ENCODE measurements at regions not wholly inside any gene's neighbourhood (a gene's known extent, or its start where the extent isn't known, plus 50 kb on each side); places are given as distances from the start of the nearest gene placed in this dataset.

DNA sequence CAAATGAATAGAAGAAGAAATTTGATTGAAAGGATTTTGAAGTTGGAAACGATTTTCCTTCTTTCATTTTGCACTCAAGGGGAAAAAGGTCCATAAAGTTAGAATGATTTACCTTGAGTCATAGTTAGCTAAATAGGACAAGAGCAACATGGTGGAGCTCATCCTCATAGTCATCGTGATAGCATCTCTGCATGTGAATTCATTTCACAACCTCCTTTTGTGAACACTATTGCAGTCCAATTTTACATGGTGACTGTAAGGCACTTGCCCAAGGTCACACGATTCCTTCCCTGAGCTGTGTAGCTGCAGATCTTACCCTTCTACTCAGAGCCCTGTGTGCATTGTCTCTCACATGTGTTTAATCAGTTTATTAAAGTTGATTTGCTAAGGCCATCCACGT, 359.8 kb upstream of the C2CD4B start:
- intact Hi-C loops (cut with micrococcal nuclease; ENCODE audit: unreplicated experiment): no loop called here

GRCh38 chr15:62527387-62527786, 362.3 kb upstream of the C2CD4B start:
- Histone ChIP-seq H3K9me3 (ENCODE audit: low read depth, low read length, poor library complexity, severe bottlenecking) (no peaks in the 10 kb centered on the region), H3K27ac (ENCODE audit: low read depth, low read length, poor library complexity, severe bottlenecking) (no peak overlapping the region), H3K4me3 (ENCODE audit: low read depth, low read length, poor library complexity, severe bottlenecking) (no peak overlapping the region), H3K36me3 (ENCODE audit: insufficient read depth, low read length, poor library complexity, severe bottlenecking) (no peaks in the 10 kb centered on the region), H3K4me1 (ENCODE audit: insufficient read depth, low read length, poor library complexity, severe bottlenecking) (no peaks in the 10 kb centered on the region), H3K27me3 (replicated peaks; ENCODE audit: insufficient read depth, low read depth, low read length, poor library complexity) (no peaks in the 10 kb centered on the region)
- no TSS peak for BruUV-seq (replicated peaks)
- intact Hi-C loops (cut with micrococcal nuclease; ENCODE audit: unreplicated experiment): no loop called here
- TF ChIP-seq EZH2 (IDR thresholded peaks at IDR 0.05; ENCODE audit: borderline replicate concordance, low read depth, low read length, poor library complexity, severe bottlenecking) (no peak), CTCF (conservative IDR thresholded peaks at IDR 0.05; ENCODE audit: low read depth, low read length) (no peak)
- ChIA-PET CTCF (no interaction called here), POLR2A (ENCODE audit: low non-redundant PET) (no interaction called here)
- no peak for DNase-seq (ENCODE audit: low spot score)

More for the DNA sequence above, 359.8 kb upstream of the C2CD4B start:
- Histone ChIP-seq H3K4me3 (ENCODE audit: low read depth, low read length, poor library complexity, severe bottlenecking) (no peak overlapping the region), H3K36me3 (ENCODE audit: insufficient read depth, low read length, poor library complexity, severe bottlenecking) (no peaks in the 10 kb centered on the region), H3K4me1 (ENCODE audit: insufficient read depth, low read length, poor library complexity, severe bottlenecking) (no peaks in the 10 kb centered on the region), H3K27ac (ENCODE audit: low read depth, low read length, poor library complexity, severe bottlenecking) (no peak overlapping the region), H3K27me3 (replicated peaks; ENCODE audit: insufficient read depth, low read depth, low read length, poor library complexity) (no peaks in the 10 kb centered on the region), H3K9me3 (ENCODE audit: low read depth, low read length, poor library complexity, severe bottlenecking) (no peaks in the 10 kb centered on the region)
- ChIA-PET CTCF (no interaction called here), POLR2A (ENCODE audit: low non-redundant PET) (no interaction called here)
- TF ChIP-seq EZH2 (IDR thresholded peaks at IDR 0.05; ENCODE audit: borderline replicate concordance, low read depth, low read length, poor library complexity, severe bottlenecking): no peak
- TF ChIP-seq CTCF (conservative IDR thresholded peaks at IDR 0.05; ENCODE audit: low read depth, low read length): no peak
- BruUV-seq (replicated peaks): no TSS peak
- DNase-seq (ENCODE audit: low spot score): no peak

DNA sequence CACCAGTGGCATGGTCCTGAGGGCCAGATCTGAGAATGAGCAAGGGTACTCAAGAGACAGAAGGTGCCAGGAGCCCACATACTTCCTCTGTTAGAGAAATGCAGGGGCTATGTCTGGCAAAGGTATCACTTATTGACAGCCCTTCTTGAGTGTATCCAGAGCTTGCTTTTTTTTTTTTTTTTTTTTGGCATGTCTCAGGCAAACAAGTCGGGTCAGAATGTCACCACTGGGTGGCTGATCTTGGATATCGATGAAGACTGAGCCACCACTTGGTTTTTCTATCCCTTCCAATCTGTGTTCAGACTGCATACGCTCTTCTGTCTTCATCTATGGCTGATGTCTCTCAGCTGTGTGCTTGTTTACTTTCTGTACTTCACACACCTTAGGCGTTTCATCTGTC, 363.4 kb upstream of the C2CD4B start:
- intact Hi-C loops (cut with micrococcal nuclease; ENCODE audit: unreplicated experiment): no loop called here
- TF ChIP-seq CTCF (conservative IDR thresholded peaks at IDR 0.05; ENCODE audit: low read depth, low read length): no peak
- no peak for TF ChIP-seq EZH2 (IDR thresholded peaks at IDR 0.05; ENCODE audit: borderline replicate concordance, low read depth, low read length, poor library complexity, severe bottlenecking)
- CTCF ChIA-PET: interaction anchor here (0.6 kb wide), 1 partner anchor 65 kb away, joined by 6 read pairs; no protein-coding TSS in a partner anchor
- H3K4me3 ChIP-seq (ENCODE audit: low read depth, low read length, poor library complexity, severe bottlenecking): no peak overlapping the region
- no peaks in the 10 kb centered on the region for H3K36me3 ChIP-seq (ENCODE audit: insufficient read depth, low read length, poor library complexity, severe bottlenecking)
- H3K27ac ChIP-seq (ENCODE audit: low read depth, low read length, poor library complexity, severe bottlenecking): no peak overlapping the region
- no peaks in the 10 kb centered on the region for H3K27me3 ChIP-seq (replicated peaks; ENCODE audit: insufficient read depth, low read depth, low read length, poor library complexity)
- BruUV-seq (replicated peaks): no TSS peak
- POLR2A ChIA-PET (ENCODE audit: low non-redundant PET): no interaction called here
- DNase-seq (ENCODE audit: low spot score): no peak
- no peaks in the 10 kb centered on the region for H3K9me3 ChIP-seq (ENCODE audit: low read depth, low read length, poor library complexity, severe bottlenecking)
- H3K4me1 ChIP-seq (ENCODE audit: insufficient read depth, low read length, poor library complexity, severe bottlenecking): no peaks in the 10 kb centered on the region

Data from A673 (cell line).